ENCODE measurements at regions not wholly inside any gene's neighbourhood (a gene's known extent, or its start where the extent isn't known, plus 50 kb on each side); places are given as distances from the start of the nearest gene placed in this dataset.
A peak's percentile ranks its signal among the peaks of the same experiment; 100 is the strongest.

GRCh38 chr15:96422125-96422524, 91.6 kb downstream of the NR2F2 start (continued):
- TF ChIP-seq POU5F1 (IDR thresholded peaks at IDR 0.05; ENCODE audit: borderline replicate concordance, low read depth, low read length, partially characterized antibody), result no peak
- TF ChIP-seq TCF15 (CRISPR knock-in tag; IDR thresholded peaks at IDR 0.05), result no peak
- TF ChIP-seq HES1 (IDR thresholded peaks at IDR 0.05; ENCODE audit: low read depth), result no peak
- no peak for TF ChIP-seq ZNF23 (CRISPR knock-in tag; IDR thresholded peaks at IDR 0.05)
- no peak for TF ChIP-seq NFIX (CRISPR knock-in tag; IDR thresholded peaks at IDR 0.05; ENCODE audit: low read depth)
- TF ChIP-seq PREB (CRISPR knock-in tag; IDR thresholded peaks at IDR 0.05), result no peak
- no peak for TF ChIP-seq ZNF766 (CRISPR knock-in tag; conservative IDR thresholded peaks at IDR 0.05)
- TF ChIP-seq HNRNPH1 (optimal IDR thresholded peaks at IDR 0.05; ENCODE audit: low read depth, low read length), result no peak
- no peak for TF ChIP-seq POLR2AphosphoS2 (IDR thresholded peaks at IDR 0.05; ENCODE audit: low read length)
- TF ChIP-seq ATF4 (CRISPR knock-in tag; IDR thresholded peaks at IDR 0.05), result no peak
- TF ChIP-seq LEF1 (IDR thresholded peaks at IDR 0.05), result peak; percentile 56; the same call in 1 of the 2 replicates
- no peak for TF ChIP-seq BHLHE40 (IDR thresholded peaks at IDR 0.05; ENCODE audit: low read length)
- TF ChIP-seq ZNF217 (CRISPR knock-in tag; IDR thresholded peaks at IDR 0.05), result no peak
- TF ChIP-seq ZNF174 (CRISPR knock-in tag; IDR thresholded peaks at IDR 0.05), result no peak
- no peak for TF ChIP-seq SRSF1 (IDR thresholded peaks at IDR 0.05; ENCODE audit: low read depth, low read length)
- no peak for TF ChIP-seq CBX5 (IDR thresholded peaks at IDR 0.05; ENCODE audit: borderline replicate concordance, low read depth)
- TF ChIP-seq ZNF318 (IDR thresholded peaks at IDR 0.05; ENCODE audit: borderline replicate concordance in 1 of 2, low read depth in 1 of 2), result no peak

All from K562 (cell line).